Rectal smooth muscle tissue (tissue), 1 donor: ENCODE measurements at regions not wholly inside any gene's neighbourhood (a gene's known extent, or its start where the extent isn't known, plus 50 kb on each side); places are given as distances from the start of the nearest gene placed in this dataset.
"Not testable (repeated sequence)": the region's sequence is repeated elsewhere in the genome, so short reads cannot be mapped to it uniquely, and the experiment has no call there.

Experiments used
- H3K27ac ChIP-seq: one replicate; pipeline ENCODE4 v1.7.0; 2013; ENCODE audit warnings: low read depth, low read length, inconsistent platforms
- H3K27me3 ChIP-seq: one replicate; pipeline ENCODE4 v1.7.0; 2013; ENCODE audit warnings: low read length; ENCODE audit not compliant: control insufficient read depth, insufficient read depth
- H3K36me3 ChIP-seq: one replicate; pipeline ENCODE4 v1.7.0; 2013; ENCODE audit warnings: low read length; ENCODE audit not compliant: control insufficient read depth, insufficient read depth
- H3K4me1 ChIP-seq: one replicate; pipeline ENCODE4 v1.7.0; 2013; ENCODE audit warnings: low read length; ENCODE audit not compliant: control insufficient read depth, insufficient read depth
- H3K4me3 ChIP-seq: one replicate; pipeline ENCODE4 v1.7.0; 2013; ENCODE audit warnings: low read length
- H3K9ac ChIP-seq: one replicate; pipeline ENCODE4 v1.7.0; 2013; ENCODE audit warnings: low read length

DNA sequence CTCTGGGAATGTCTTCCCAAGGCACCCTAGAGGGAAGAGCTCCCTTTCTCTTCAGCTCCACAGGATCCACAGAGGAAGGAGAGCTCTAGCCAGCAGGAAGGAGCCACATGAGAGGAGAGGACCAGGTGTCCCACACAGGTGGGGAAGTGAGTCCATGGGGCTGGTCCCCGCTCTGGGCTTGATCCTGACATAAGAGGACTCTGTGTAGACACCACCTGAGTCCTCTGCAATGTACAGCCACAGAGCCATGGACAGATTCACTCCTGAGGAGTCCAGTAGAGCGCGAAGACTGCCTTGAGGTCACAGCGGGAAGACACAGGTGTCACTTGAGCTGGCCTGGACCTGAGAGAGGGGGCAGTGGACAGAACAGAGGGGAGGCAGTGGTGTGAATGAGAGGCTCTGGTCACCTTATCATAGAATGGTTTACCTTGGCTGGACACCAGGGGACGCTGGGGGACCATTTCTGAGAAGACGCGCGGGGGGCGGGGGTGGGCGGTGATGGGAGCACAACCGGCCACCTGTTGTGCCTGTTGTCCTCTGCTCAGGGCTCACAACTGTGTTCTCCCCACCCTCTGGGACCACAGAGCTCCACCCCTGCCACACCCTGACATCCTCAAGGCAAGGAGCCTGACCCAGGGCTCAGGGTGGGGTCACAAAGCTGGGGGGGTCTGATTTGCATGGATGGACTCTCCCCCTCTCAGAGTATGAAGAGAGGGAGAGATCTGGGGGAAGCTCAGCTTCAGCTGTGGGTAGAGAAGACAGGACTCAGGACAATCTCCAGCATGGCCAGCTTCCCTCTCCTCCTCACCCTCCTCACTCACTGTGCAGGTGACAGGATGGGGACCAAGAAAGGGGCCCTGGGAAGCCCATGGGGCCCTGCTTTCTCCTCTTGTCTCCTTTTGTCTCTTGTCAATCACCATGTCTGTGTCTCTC lies 128.2 kb downstream of the ZNF280B start:
- Histone ChIP-seq H3K9ac (no peak overlapping the region), H3K36me3 (no peaks in the 10 kb centered on the region), H3K27ac (no peak overlapping the region), H3K27me3 (peaks cover 4% of the 10 kb centered on the region), H3K4me3 (no peak overlapping the region), H3K4me1 (no peaks in the 10 kb centered on the region)

- H3K4me3 ChIP-seq, H3K36me3 ChIP-seq, H3K4me1 ChIP-seq, H3K27ac ChIP-seq, H3K27me3 ChIP-seq, H3K9ac ChIP-seq: not testable (repeated sequence)
Measured at GRCh38 chr22:22381292-22381691, 127.2 kb downstream of the ZNF280B start.

DNA sequence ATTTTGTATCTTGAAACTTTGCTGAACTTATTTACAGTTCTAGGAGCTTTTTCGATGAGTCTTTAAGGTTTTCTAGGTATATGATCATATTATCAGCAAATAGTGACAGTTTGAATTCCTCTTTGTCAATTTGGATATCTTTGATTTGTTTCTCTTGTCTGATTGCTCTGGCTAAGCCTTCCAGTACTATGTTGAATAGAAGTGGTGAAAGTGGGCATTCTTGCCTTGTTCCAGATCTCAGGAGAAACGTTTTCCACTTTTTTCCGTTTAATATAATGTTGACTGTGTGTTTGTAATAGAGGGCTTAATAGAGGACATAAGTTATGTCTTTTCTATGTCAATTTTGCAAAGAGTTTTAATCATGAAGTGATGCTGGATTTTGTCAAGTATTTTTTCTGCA lies 124.3 kb downstream of the ZNF280B start:
- no peak overlapping the region for H3K4me3 ChIP-seq
- no peaks in the 10 kb centered on the region for H3K36me3 ChIP-seq
- peaks cover 4% of the 10 kb centered on the region for H3K27me3 ChIP-seq
- no peaks in the 10 kb centered on the region for H3K4me1 ChIP-seq
- H3K9ac ChIP-seq = no peak overlapping the region
- H3K27ac ChIP-seq = no peak overlapping the region

DNA sequence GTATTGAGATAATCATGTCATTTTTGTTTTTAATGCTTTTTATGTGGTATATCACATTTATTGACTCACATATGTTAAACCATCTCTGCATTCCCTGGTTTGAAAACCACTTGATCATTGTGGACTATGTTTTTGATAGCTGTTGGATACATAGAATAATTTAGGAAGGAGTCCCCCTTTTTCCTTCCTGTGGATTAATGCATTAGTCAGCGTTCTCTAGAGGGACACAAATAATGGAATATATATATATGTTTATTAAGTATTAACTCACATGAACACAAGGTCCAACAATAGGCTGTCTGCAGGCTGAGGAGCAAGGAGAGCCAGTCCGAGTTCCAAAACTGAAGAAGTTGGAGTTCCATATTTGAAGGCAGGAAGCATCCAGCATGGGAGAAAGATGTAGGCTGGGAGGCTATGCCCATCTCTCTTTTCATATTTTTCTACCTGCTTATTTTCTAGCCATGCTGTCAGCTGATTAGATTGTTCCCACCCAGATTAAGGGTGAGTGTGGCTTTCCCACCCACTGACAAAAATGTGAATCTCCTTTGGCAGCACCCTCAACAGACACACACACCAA lies 123.8 kb downstream of the ZNF280B start:
- H3K4me1 ChIP-seq = no peaks in the 10 kb centered on the region
- H3K27ac ChIP-seq = no peak overlapping the region
- H3K36me3 ChIP-seq = no peaks in the 10 kb centered on the region
- H3K9ac ChIP-seq = no peak overlapping the region
- no peak overlapping the region for H3K4me3 ChIP-seq
- H3K27me3 ChIP-seq = peaks cover 4% of the 10 kb centered on the region

- no peaks in the 10 kb centered on the region for H3K27me3 ChIP-seq
- H3K27ac ChIP-seq = no peak overlapping the region
- no peaks in the 10 kb centered on the region for H3K36me3 ChIP-seq
- no peaks in the 10 kb centered on the region for H3K4me1 ChIP-seq
- no peak overlapping the region for H3K9ac ChIP-seq
- H3K4me3 ChIP-seq = no peak overlapping the region
Measured at GRCh38 chr22:22386602-22387385, 121.7 kb downstream of the ZNF280B start.

GRCh38 chr22:22387386-22387736 lies 121.2 kb downstream of the ZNF280B start:
- no peak overlapping the region for H3K9ac ChIP-seq
- H3K27me3 ChIP-seq = no peaks in the 10 kb centered on the region
- no peak overlapping the region for H3K27ac ChIP-seq
- no peaks in the 10 kb centered on the region for H3K36me3 ChIP-seq
- no peaks in the 10 kb centered on the region for H3K4me1 ChIP-seq
- H3K4me3 ChIP-seq = no peak overlapping the region

GRCh38 chr22:22388090-22388489 lies 120.5 kb downstream of the ZNF280B start:
- no peak overlapping the region for H3K9ac ChIP-seq
- no peaks in the 10 kb centered on the region for H3K36me3 ChIP-seq
- H3K4me1 ChIP-seq = no peaks in the 10 kb centered on the region
- H3K27me3 ChIP-seq = no peaks in the 10 kb centered on the region
- no peak overlapping the region for H3K27ac ChIP-seq
- no peak overlapping the region for H3K4me3 ChIP-seq

- no peaks in the 10 kb centered on the region for H3K4me1 ChIP-seq
- H3K4me3 ChIP-seq = no peak overlapping the region
- no peak overlapping the region for H3K27ac ChIP-seq
- H3K36me3 ChIP-seq = no peaks in the 10 kb centered on the region
- H3K9ac ChIP-seq = no peak overlapping the region
- H3K27me3 ChIP-seq = no peaks in the 10 kb centered on the region
Measured at GRCh38 chr22:22388494-22388893, 120.0 kb downstream of the ZNF280B start.

- H3K9ac ChIP-seq = no peak overlapping the region
- no peak overlapping the region for H3K27ac ChIP-seq
- H3K36me3 ChIP-seq = no peaks in the 10 kb centered on the region
- no peak overlapping the region for H3K4me3 ChIP-seq
- no peaks in the 10 kb centered on the region for H3K4me1 ChIP-seq
- no peaks in the 10 kb centered on the region for H3K27me3 ChIP-seq
Measured at GRCh38 chr22:22389467-22389866, 119.1 kb downstream of the ZNF280B start.

GRCh38 chr22:22390989-22391388 lies 117.6 kb downstream of the ZNF280B start:
- peaks cover 2% of the 10 kb centered on the region for H3K27me3 ChIP-seq
- H3K27ac ChIP-seq = no peak overlapping the region
- H3K36me3 ChIP-seq = no peaks in the 10 kb centered on the region
- no peak overlapping the region for H3K4me3 ChIP-seq
- H3K4me1 ChIP-seq = no peaks in the 10 kb centered on the region
- no peak overlapping the region for H3K9ac ChIP-seq

DNA sequence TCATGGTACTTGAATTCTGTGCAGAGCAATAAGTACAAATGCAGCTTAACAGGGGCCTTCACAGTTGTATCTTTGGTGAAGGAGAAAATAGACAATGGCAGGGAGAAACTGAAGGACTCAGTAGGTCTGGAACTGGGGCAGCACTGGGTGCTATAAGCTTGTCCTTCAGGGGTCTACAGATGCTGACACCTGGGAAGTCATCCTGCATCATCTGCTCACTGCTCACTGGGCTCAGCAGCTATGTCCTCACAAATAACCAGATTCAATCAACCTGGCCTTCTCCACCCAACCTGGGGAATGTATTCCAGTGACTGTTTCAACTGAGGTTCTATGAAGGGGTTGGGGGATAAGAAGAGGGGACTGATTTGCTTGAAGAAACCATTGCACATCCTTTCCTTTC lies 117.0 kb downstream of the ZNF280B start:
- Histone ChIP-seq H3K27ac (no peak overlapping the region), H3K27me3 (peaks cover 2% of the 10 kb centered on the region), H3K4me3 (no peak overlapping the region), H3K4me1 (no peaks in the 10 kb centered on the region), H3K36me3 (no peaks in the 10 kb centered on the region), H3K9ac (no peak overlapping the region)

DNA sequence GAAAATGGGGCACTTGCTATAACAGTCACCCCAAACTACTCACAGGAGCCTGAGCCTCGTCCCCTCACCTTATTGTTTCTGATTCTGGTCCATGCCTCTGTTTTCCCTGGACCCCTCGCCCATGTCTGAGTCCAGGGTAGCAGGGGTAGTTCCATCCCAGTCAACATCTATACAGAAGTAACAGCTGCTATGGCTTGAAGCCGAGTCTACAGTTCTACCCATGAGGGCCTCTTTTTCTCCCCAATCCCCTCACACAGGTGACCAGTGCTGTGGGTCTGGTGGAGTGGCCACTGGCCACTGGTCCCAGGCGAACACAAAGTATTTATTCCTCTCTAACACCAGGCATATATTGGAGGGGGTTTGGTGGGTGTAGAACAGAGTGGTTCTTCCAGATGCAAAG lies 116.4 kb downstream of the ZNF280B start:
- Histone ChIP-seq H3K9ac (no peak overlapping the region), H3K27ac (no peak overlapping the region), H3K4me1 (no peaks in the 10 kb centered on the region), H3K36me3 (no peaks in the 10 kb centered on the region), H3K27me3 (peaks cover 2% of the 10 kb centered on the region), H3K4me3 (no peak overlapping the region)
